Psoas muscle (tissue), 7 donors: ENCODE measurements at regions not wholly inside any gene's neighbourhood (a gene's known extent, or its start where the extent isn't known, plus 50 kb on each side); places are given as distances from the start of the nearest gene placed in this dataset.
A peak's percentile ranks its signal among the peaks of the same experiment; 100 is the strongest.

Experiments used
- ATAC-seq, 4 donors: fragments of 200-7000 bp; cut with Tn5 transposase; one replicate each; pipeline ENCODE4 v1.9.1; 2020; ENCODE audit warnings: moderate library complexity in 3 of 4, mild to moderate bottlenecking in 2 of 4
- DNase-seq, 2 donors: peaks; one replicate each; pipeline ENCODE4 v3.0.0-alpha.2; 2020
- H3K27ac ChIP-seq: fragments of 200-600 bp; one replicate; pipeline ENCODE4 v1.8.0; 2022
- H3K27me3 ChIP-seq, 3 donors: fragments of 200-600 bp in 1 of 3; one replicate each; pipeline versions ENCODE4 v1.6.1 to v1.8.0; 2013 to 2022; ENCODE audit warnings: low read length in 2 of 3, mild to moderate bottlenecking in 2 of 3, moderate library complexity in 1 of 3; ENCODE audit not compliant: insufficient read depth in 3 of 3
- H3K36me3 ChIP-seq, 2 donors: fragments of 200-600 bp in 1 of 2; one replicate each; pipeline versions ENCODE4 v1.6.1 to v1.8.0; 2013 to 2022; ENCODE audit warnings: low read depth in 1 of 2, mild to moderate bottlenecking in 1 of 2, moderate library complexity in 1 of 2; ENCODE audit not compliant: insufficient read depth in 1 of 2
- H3K4me1 ChIP-seq: fragments of 200-600 bp; one replicate; pipeline ENCODE4 v1.8.0; 2022
- H3K4me3 ChIP-seq: fragments of 200-600 bp; one replicate; pipeline ENCODE4 v1.8.0; 2022; ENCODE audit warnings: mild to moderate bottlenecking
- H3K9me3 ChIP-seq: fragments of 200-600 bp; one replicate; pipeline ENCODE4 v1.8.0; 2022
- CTCF ChIP-seq: fragments of 200-600 bp; IDR thresholded peaks from one replicate; pipeline ENCODE4 v1.8.0; 2022; ENCODE audit warnings: antibody characterized with exemption
- WGBS, 3 donors: extraction: QIAGEN DNeasy Blood & Tissue Kit; methylation state at CpG; one replicate each; pipeline versions ENCODE4 v1.1.6 to v1.1.7; 2013; 5-methylcytosine and 5-hydroxymethylcytosine counted together
- intact Hi-C, 2 donors: fragments of 100-400 bp; cut with DNase I; formaldehyde crosslinking; loops; one replicate each; pipeline versions ENCODE4 v1.11.0 to v1.14.2; 2022
- donor health status: healthy with polysubstance abuse.
- donor health status: DM: no; HTN: no; CAD: no; lungs with moderate emphysema.
- donor health status: Bipolar disorder and iron deficiency.
- donor health status: healthy.
- donor health status: DM: yes; HTN: yes; CAD: no.
- donor health status: DM: no; HTN: no; CAD: no.
- donor health status: DM: yes; HTN: yes; CAD: no.

- Histone ChIP-seq H3K4me1 (no peaks in the 10 kb centered on the region), H3K27me3 (no peaks in the 10 kb centered on the region), H3K27ac (no peak overlapping the region), H3K36me3 (no peaks in the 10 kb centered on the region), H3K4me3 (no peak overlapping the region), H3K9me3 (no peaks in the 10 kb centered on the region)
- TF ChIP-seq CTCF: no peak
- no peak for DNase-seq
- no peak for ATAC-seq
- intact Hi-C loops: no loop called here
- 54 to 60% (median 57%) methylated on average over 2 of the region's 2 CpGs for WGBS, 3 donors
Observed at GRCh38 chr11:111046291-111046690, 199.2 kb upstream of the POU2AF2 start.

GRCh38 chr11:111045874-111046273 is 199.7 kb upstream of the POU2AF2 start:
- Histone ChIP-seq H3K4me1 (no peaks in the 10 kb centered on the region), H3K36me3 (no peaks in the 10 kb centered on the region), H3K27me3 (no peaks in the 10 kb centered on the region), H3K9me3 (no peaks in the 10 kb centered on the region), H3K27ac (no peak overlapping the region), H3K4me3 (no peak overlapping the region)
- DNase-seq (no peak), ATAC-seq (peak in 1 of 4 donors; percentile 27)
- TF ChIP-seq CTCF: no peak
- WGBS, 3 donors: 79 to 94% (median 92%) methylated on average over 1 of the region's 1 CpG
- intact Hi-C loops: no loop called here

GRCh38 chr11:111045407-111045803 is 200.1 kb upstream of the POU2AF2 start:
- DNase-seq (no peak), ATAC-seq (peak in 1 of 4 donors; percentile 44)
- no peak overlapping the region for H3K4me3 ChIP-seq
- H3K9me3 ChIP-seq: no peaks in the 10 kb centered on the region
- no peak for TF ChIP-seq CTCF
- H3K4me1 ChIP-seq: no peaks in the 10 kb centered on the region
- no peaks in the 10 kb centered on the region for H3K36me3 ChIP-seq
- H3K27ac ChIP-seq: no peak overlapping the region
- intact Hi-C loops: no loop called here
- no peaks in the 10 kb centered on the region for H3K27me3 ChIP-seq

- no peaks in the 10 kb centered on the region for H3K9me3 ChIP-seq
- H3K27me3 ChIP-seq: no peaks in the 10 kb centered on the region
- H3K27ac ChIP-seq: no peak overlapping the region
- ATAC-seq (no peak), DNase-seq (no peak)
- no peak overlapping the region for H3K4me3 ChIP-seq
- H3K36me3 ChIP-seq: no peaks in the 10 kb centered on the region
- 57 to 71% (median 58%) methylated on average over 6 of the region's 6 CpGs for WGBS, 3 donors
- no peaks in the 10 kb centered on the region for H3K4me1 ChIP-seq
- no peak for TF ChIP-seq CTCF
- intact Hi-C loops: no loop called here
Observed at GRCh38 chr11:111044751-111045406, 200.6 kb upstream of the POU2AF2 start.

- Histone ChIP-seq H3K4me1 (no peaks in the 10 kb centered on the region), H3K27me3 (no peaks in the 10 kb centered on the region), H3K4me3 (no peak overlapping the region), H3K27ac (no peak overlapping the region), H3K9me3 (no peaks in the 10 kb centered on the region), H3K36me3 (no peaks in the 10 kb centered on the region)
- 65 to 76% (median 73%) methylated on average over 3 of the region's 3 CpGs for WGBS, 3 donors
- intact Hi-C loops: no loop called here
- ATAC-seq (no peak), DNase-seq (no peak)
- TF ChIP-seq CTCF: no peak
Observed at GRCh38 chr11:111039982-111040381, 205.5 kb upstream of the POU2AF2 start.
